ENCODE measurements at regions not wholly inside any gene's neighbourhood (a gene's known extent, or its start where the extent isn't known, plus 50 kb on each side); places are given as distances from the start of the nearest gene placed in this dataset.
"Not testable (repeated sequence)": the region's sequence is repeated elsewhere in the genome, so short reads cannot be mapped to it uniquely, and the experiment has no call there.

- DNase-seq (ENCODE audit: low read depth in 1 of 2, low spot score in 1 of 2), result no peak
Measured at GRCh38 chr3:5735896-5736295, 548.4 kb downstream of the EDEM1 start.

DNA sequence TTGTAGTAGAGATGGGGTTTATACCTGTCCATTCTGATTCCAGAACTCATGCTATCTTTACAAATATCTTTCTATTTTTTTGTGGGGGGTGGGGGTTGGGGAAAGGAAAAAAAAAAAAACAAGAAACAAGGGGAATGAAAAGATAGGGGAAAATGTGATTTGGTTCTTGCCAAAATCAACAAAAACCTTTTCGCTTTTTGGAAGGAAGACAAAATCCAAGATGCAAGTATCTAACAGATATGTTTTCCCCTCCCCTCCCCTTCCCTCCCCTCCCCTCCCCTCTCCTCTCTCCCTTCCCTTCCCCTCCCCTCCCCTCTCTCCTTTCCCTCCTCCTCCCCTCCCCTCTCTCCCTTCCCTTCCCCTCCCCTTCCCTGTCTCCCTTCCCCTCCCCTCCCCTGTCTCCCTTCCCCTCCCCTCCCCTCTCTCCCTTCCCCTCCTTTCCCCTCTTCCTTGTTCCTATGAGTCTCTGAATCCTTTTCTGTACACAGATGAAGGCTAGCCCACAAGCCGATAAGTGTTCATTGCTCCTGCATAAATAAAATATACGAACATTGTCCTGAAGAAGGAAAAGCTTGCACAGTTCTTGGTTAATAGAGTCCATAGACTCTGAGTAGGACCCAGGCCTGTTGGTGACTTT, 551.9 kb downstream of the EDEM1 start:
- no peak for DNase-seq (ENCODE audit: low read depth in 1 of 2, low spot score in 1 of 2)

- no peak for DNase-seq (ENCODE audit: low read depth in 1 of 2, low spot score in 1 of 2)
Measured at GRCh38 chr3:5739949-5740348, 552.4 kb downstream of the EDEM1 start.

DNA sequence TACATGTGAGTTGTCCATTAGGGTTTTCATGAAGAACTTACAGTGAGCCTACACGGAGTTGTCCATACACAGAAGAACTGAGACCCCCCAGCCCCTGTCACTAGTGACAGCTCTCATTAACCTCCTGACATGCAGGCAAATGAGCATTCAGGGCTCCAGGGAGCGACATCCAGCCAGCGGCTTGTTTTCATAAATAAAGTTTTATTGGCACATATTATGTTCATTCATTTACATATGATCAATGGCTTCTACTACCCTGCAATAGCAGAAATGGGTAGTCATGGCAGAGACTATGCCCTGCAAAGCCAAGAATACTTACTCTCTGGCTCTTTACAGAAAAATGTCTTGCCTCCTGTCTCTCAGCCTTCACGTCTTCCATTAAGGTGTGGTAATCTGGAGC, 553.5 kb downstream of the EDEM1 start:
- DNase-seq (ENCODE audit: low read depth in 1 of 2, low spot score in 1 of 2), result no peak

DNA sequence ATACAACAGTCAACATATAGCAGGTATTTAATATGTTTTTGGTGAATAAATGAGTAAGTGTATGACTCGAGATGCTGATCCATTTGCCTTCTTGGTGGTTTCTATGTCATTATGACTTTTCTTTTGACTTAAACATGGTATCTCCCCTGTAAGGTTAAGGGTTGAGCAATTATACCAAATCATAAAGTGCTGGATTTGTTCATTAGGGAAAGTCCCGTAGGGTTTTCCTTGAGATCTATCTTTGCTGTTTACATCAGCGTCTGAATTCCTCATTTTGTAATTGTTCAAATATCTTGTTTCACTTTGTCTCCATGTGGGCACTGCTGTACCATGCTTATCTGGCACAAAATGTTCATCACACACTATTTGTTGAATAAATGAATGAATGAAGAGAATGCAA, 562.6 kb downstream of the EDEM1 start:
- no peak for DNase-seq (ENCODE audit: low read depth in 1 of 2, low spot score in 1 of 2)

- DNase-seq (ENCODE audit: low read depth in 1 of 2, low spot score in 1 of 2), result no peak
Measured at GRCh38 chr3:5750874-5751640, 563.5 kb downstream of the EDEM1 start.

DNA sequence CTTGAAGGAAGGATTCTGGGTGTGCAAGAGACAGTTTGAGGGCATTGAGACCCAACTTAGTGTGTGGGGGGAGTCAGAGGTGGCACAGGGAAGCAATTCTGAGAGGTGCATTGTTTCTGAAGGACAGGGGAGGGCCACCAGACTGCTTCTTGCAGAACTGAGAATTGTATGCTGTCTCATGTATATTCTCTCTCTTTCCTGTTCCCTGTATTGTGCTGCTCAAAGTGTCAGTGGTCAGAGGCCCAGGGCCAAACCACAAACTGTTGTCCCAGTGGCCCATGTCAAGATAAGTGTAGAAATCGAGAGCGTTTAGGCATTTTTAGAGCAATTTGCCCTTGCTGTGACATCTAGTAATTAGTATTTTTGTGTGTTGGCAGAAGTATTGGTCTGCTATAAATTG, 567.1 kb downstream of the EDEM1 start:
- DNase-seq (ENCODE audit: low read depth in 1 of 2, low spot score in 1 of 2), result no peak

GRCh38 chr3:5756443-5756842, 568.9 kb downstream of the EDEM1 start:
- DNase-seq (ENCODE audit: low read depth in 1 of 2, low spot score in 1 of 2), result no peak

- DNase-seq (ENCODE audit: low read depth in 1 of 2, low spot score in 1 of 2), result no peak
Measured at GRCh38 chr3:5757213-5757804, 569.8 kb downstream of the EDEM1 start.

DNA sequence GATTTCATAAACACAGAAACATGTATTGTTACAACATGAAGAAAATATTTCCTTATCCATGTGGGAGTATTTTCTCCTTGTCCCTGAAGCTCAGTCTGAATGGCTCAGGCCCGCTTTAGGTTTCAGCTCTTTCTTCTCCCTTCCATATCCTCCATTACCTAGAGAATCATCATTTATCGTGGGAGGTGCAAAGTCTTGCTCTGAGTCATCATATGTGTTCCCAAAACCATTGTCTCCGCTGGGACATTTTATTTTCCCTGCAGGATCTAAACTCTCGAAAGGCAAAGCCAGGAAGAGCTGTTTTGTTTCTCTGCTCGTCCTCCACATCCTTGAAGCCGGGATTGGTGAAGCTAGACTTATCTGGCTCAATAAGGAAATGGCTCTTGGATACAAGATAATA, 571.2 kb downstream of the EDEM1 start:
- no peak for DNase-seq (ENCODE audit: low read depth in 1 of 2, low spot score in 1 of 2)

DNA sequence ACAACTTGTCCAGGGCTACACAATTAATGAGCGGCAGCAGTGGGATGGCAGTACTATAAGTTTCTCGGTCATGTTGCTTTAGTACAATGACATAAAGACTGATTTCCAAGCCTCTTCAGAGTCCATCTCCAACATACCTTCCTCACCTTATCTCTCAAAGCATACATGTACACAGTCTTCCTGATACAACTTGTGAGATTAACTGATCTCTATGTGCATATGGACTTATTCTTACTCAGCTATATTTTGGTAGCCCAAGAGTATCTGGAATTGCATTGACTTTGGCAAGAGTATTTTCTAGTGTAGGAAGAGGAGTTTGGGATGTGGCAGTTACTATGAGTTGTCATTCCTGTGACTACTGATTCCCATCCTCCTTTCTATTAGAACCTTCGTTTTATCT, 575.0 kb downstream of the EDEM1 start:
- DNase-seq (ENCODE audit: low read depth in 1 of 2, low spot score in 1 of 2), result no peak

DNA sequence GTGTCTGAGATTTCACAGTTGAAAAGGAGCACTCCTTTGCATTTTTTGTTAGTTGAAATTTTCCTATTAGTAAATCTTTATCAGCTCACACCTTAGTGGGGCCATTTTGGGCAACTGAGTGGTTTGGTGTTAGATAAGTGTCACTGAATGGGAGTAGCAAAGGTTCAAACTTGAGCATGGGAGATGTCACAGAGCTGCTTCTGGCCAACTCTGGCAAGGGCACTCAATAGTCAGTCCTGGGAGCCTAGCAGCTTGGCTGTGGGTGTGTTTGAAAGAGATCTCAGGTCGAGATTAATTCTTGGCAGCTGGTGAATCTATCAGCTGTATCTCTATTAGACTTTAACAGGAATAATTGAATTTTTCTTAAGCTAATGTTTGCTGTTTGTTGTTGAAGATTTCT, 579.3 kb downstream of the EDEM1 start:
- no peak for DNase-seq (ENCODE audit: low read depth in 1 of 2, low spot score in 1 of 2)

DNA sequence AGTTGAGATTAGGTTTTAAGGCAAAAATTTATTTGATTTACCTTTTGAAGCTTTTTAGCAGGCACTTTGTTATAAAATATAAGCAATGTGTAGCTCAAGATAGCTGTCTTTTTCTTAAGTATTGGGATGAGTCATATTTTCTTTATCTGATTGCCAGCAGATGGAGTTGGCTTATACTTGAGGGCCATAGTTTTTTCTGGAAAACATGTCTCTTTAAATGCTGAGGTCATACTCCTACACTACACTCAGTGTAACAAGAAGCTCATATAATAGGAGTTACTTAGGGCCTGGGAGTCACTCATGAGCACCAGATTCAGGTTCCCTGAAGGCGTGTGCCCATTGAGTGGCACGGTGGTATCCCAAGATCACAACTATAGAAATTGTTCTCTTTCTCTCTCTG, 579.8 kb downstream of the EDEM1 start:
- no peak for DNase-seq (ENCODE audit: low read depth in 1 of 2, low spot score in 1 of 2)

GRCh38 chr3:5768281-5768945, 580.9 kb downstream of the EDEM1 start:
- DNase-seq (ENCODE audit: low read depth in 1 of 2, low spot score in 1 of 2), result no peak

DNA sequence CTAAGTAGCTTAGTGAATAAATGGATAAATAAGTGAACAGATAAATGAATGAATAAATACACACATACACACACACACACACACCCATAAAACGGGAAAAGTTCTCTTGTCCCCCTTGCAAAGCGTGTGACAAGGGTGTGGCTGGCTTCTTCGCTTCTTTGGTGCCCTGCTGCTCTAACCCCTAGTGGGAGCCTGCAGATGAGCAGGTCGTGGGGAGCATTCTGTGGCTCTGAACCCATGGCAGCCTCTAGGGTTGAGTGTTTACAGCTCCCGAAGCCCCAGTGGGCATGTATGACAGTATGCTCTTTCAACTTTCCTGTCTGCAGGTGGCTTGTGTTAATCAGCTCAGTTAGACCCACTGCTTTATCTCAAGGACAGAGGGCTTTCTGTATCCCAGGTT, 582.3 kb downstream of the EDEM1 start:
- no peak for DNase-seq (ENCODE audit: low read depth in 1 of 2, low spot score in 1 of 2)

DNA sequence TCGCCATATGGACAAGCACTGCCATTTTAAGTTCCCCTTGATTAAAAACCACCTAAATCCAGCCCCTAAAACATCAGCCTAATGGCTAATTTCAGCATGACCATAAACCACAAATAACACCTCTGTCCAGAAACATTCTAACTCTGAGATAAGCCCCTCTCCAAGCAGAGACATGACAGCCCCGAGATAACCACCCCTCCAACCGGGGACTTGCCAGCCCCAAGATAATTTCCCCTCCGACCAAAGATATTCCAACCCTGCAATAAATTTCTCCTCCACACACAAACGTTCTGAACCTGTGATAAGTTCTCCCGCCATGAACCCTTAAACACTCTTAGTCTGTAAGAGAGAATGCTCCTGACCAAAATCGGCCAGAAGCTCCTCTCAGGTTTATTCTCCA, 586.8 kb downstream of the EDEM1 start:
- no peak for DNase-seq (ENCODE audit: low read depth in 1 of 2, low spot score in 1 of 2)

GRCh38 chr3:5775100-5775499, 587.6 kb downstream of the EDEM1 start:
- not testable (repeated sequence) for DNase-seq (ENCODE audit: low read depth in 1 of 2, low spot score in 1 of 2)

DNA sequence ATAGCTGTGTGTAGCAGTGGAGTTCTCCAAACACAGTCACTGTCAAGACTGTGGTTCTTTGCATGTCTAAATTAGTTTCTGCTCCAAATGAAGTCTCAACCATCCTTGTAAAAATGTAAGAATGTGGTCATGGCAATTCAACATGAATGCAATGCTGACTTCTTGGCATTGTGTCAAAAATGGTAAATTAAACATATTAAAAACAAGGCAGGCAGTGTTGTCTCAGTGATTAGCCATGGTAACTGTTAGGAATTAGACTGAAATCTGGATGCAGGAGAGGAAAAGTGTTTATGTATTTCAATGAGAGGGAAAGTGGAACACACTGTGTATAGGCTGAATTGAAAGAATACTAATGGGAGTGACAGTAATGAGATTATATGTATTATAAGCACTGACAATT, 597.2 kb downstream of the EDEM1 start:
- DNase-seq (ENCODE audit: low read depth in 1 of 2, low spot score in 1 of 2), result no peak

- no peak for DNase-seq (ENCODE audit: low read depth in 1 of 2, low spot score in 1 of 2)
Measured at GRCh38 chr3:5787861-5788488, 600.5 kb downstream of the EDEM1 start.

DNA sequence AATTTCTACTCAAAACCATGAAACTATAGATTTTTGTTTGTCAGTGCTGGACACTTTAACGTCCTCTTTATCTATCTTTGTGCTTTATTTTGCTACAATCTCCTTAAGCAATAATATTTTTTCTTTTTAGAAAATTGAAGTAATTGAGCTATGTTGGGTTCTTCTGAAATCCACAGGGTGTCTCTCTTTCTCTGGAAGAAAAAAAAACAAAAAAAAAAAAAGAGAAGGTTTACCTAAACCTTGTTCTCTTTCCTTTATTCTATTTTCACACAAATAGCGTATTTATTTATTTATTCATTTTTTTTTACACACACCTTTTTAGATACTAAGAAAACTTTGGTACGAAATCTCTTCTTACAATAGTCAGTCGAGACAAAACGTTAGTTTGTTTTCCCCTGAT, 601.0 kb downstream of the EDEM1 start:
- no peak for DNase-seq (ENCODE audit: low read depth in 1 of 2, low spot score in 1 of 2)

GRCh38 chr3:5791558-5791957, 604.1 kb downstream of the EDEM1 start:
- DNase-seq (ENCODE audit: low read depth in 1 of 2, low spot score in 1 of 2), result no peak

DNA sequence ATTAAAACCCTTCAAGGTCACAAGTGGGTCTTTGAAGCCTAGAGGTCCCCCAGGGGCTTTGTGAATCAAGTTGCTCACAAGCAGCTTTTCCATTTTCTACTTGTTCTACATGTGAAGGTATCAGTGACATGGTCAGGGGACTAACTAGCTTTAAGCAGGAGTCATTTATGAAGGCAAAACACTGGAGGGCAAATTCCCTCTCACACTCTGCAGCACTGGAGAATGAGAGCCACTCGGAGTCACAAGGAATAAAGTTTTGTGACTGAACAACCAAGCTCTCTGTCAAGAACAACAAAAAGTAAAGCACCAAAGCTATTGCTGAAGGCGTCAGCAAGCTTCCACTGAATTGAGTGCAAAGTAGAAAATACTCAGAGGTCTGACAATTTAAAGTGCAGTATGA, 609.0 kb downstream of the EDEM1 start:
- no peak for DNase-seq (ENCODE audit: low read depth in 1 of 2, low spot score in 1 of 2)
